Hematopoietic multipotent progenitor cell treated with erythropoietin and hydrocortisone succinate and interleukin-3 and kit ligand, for 8 days (in vitro differentiated cells): ENCODE measurements at regions not wholly inside any gene's neighbourhood (a gene's known extent, or its start where the extent isn't known, plus 50 kb on each side); places are given as distances from the start of the nearest gene placed in this dataset.
A peak's percentile ranks its signal among the peaks of the same experiment; 100 is the strongest.
"Not testable (repeated sequence)": the region's sequence is repeated elsewhere in the genome, so short reads cannot be mapped to it uniquely, and the experiment has no call there.

ENCODE experiments used
- DNase-seq: peaks from one replicate; pipeline ENCODE4 v3.0.0-alpha.2; 2015

DNA sequence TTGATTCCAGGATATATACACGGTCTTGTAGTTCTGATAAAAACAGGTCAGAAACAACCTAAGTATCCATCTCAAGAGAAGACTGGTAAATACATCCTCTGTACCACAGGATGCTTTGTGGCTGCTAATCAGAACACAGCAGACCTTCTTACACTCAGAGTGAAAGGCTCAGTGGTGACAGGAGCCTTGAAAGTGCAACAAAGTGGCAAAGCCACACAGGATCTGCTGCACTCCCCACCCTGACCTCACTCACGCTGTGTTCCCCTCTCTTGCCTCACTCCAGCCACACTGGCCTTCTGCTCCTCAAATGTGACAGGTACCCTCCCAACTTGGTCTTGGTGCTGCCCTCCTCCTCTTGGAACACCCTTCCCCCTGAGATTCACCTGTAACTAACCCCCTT is 98.1 kb upstream of the GRIP1 start:
- DNase-seq = no peak

DNA sequence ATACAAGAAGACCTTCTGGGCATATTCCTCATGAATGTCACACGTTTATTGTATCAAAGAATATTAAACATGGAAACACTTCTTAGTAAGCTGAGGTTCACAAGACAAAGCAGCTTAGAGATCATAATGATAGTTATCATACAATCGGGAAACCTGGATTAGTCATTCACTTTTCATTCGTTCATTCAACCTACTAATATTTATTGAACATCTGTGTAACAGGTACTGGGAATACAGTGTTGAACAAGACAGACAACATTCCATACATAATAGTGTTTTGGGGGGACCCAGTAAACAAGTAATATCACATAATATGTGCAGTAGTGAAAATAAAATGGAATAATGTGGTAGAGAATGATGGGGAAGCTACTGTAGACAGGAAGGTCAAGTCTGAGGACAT is 100.6 kb upstream of the GRIP1 start:
- no peak for DNase-seq

DNA sequence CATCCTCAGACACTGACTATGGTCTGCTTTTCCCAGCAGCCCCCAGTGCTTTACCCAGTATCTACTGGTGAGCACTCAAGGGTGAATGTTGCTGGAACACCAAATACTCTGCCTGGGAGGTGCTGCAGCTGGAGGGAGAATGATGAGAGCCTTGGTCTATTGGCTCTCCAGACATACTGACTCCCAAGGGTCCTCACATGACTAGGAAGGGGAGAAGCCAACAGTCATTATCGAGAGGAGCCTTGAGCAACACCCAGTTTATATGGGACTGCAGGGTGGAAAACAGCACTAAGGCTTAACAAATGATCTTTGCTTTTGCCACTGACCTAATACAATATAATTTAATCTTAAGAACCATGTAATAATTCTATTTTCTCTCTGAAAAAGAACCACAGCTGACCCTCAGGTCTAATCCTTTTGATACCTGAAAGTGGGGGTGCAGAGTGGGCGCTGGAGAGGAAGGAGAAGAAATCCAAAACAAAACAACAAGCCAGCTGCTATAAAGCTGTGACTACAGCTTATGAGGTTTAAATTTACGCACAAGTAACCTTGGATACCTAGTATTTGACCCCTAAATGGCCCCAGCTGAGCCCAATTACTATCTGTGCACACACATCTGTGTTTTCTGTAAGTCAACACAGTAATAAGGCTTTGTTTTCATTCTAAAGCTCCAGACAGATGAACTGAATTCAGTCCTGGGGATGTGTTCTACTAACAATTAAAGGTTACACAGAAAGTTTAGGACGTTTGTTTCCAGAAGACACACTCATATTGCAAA is 107.8 kb upstream of the GRIP1 start:
- no peak for DNase-seq

DNA sequence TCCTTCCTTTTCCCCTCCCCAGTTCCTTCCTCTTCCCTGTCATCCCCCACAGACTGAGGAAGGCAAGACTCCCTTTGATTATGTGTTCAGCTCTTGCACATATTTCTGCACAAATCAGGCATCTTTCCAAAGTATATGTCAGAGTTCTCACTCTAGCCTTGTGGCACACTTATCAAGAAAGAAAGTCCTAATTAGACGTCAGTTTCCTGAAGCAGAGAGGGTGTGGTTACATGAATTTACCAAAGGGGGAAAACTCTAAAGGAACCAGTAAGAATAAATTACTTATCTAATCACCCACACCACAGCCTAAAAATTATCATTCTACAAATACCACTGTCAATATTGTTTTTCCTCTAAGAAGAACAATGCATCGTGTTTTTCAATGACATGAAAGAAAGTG is 120.7 kb upstream of the GRIP1 start:
- peak; percentile 76 for DNase-seq

DNA sequence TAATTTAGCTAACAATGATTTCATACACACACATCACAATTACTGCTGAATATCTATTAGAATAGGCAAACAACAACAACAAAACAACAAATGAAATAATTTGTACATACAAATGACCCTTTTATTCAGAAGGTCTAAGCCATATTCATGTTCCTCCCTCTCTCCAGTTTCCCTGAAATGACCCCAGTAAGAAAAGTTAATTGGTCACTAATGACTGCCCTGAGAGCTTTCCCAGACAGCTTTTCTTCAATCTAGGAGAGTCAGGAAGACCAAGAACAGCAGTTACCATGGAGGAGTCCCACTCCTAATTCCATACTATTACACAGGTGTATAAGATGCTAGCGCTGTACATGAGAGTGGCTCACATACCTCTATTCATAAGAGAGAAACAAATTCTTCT is 121.2 kb upstream of the GRIP1 start:
- DNase-seq = no peak

DNA sequence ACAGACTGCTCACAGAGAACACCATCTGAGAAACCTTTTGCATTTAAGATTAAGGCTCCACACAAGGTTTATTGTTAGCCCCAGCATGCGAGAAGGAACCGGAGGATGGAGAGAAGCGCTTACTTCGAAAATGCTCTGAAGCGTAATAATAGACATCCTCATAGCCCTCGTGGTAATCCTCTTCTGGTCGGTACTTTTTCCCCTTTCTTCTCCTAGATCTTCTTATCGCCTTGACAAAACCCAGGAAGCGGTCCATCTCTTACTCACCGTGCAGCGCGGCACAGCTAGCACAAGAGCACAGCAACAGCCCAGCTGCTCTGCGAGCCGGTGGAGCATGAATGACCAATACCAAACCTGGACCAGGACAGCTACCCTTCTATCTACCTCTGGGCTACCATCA is 125.1 kb upstream of the GRIP1 start:
- DNase-seq = no peak

DNA sequence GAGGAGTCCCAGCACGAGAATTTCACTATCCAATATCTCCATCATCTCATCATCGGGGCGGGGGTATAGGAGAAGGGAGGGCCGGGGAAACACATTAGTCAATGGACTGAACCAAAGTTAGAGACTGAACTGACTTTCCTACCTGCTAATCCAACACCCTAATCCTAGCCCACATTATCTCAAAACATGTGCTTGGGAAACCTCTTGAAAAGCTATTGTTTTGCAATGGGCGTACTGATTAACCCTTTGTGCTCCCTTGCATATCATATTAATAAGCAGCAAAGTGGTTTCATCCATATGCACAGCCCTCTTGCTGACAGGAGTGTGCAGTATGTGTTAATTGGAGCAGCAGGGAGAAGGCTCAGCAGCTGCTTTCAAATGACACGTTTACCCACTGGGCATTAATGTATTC is 125.7 kb upstream of the GRIP1 start:
- DNase-seq = no peak

DNA sequence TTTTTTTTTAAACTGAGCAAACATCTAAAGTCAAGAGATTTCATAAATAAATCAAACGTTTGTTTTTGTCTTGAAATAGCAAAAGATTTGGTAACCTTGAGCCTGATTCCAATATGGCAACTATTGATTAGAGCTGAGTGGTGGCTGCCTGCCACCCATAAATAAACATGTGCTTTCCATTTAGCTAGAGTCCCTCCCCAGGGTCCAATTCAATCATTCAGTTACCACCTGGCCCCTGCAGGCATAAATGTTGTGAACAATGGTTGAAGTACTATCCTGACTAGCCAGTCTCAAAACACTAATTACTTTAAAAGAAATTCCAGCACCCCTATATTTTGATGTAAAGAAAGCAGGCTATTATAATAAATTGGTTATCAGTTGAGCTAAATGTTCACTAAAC is 129.7 kb upstream of the GRIP1 start:
- no peak for DNase-seq

DNA sequence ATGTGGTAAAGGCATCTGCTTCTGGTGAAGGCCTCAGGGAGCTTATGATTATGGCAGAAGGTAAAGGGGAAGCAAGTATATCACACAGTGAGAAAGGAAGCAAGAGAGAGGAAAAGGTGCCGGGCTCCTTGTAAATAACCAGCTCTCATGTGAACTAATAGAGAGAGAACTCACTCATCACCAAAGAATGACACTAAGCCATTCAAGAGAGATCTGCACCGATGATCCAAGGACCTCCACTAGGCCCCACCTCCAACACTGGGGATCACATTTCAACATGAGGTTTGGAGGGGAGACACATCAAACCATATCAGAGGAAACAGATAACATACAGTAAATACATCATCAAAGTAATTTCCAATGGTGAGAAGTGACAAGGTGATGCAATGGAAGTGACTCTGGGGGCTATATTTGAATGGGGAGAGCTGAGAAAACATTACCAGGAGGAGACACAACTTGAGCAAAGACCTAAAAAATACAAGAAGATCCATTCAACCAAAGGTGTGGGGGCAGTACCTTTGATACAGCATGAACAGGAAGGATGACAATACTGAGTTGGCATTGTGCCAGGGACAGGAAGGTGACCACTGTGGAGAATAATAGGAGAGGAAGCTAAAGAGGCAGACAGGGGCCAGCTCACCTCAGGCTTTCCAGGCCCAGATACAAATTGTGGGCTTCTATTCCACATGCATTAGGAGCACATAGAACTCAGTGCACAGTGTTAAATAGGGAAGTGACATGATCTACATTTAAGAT is 134.4 kb upstream of the GRIP1 start:
- no peak for DNase-seq

DNA sequence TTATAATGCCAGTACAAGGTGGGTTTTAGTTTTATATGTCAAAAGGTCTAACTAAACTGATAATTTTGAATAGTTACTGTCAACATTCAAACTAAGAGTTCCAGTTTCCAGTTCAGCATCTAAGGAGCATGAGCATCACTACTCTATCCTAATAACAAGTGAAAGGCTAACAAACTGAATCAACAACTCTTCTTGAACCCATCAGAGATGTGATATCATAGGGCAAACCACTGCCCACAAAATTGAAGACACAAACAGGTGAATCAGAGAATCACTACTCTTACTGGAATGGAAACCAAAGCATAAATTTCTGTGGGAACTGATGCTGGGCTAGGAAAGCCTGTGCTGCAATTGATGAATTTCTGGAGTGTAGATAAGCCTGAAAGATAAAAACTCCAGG is 140.7 kb upstream of the GRIP1 start:
- DNase-seq = no peak

DNA sequence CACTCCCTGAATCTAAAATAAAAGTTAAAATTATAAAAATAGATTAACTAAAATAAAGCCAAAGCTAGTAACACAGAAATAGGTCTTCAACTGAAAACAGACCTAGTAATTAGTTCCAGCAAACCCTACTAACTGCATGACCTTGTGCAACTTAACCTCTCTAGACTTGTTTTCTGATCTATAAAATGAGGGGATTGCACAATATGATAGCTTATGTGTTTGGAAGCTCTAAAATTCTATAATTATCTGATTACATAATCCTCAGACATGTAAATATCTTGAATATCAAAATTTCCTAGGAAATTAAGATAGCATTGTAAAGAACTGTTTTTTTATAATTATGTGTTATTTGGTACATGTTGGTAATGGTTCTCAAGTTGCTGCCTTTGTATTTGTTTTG is 144.1 kb upstream of the GRIP1 start:
- DNase-seq = no peak

DNA sequence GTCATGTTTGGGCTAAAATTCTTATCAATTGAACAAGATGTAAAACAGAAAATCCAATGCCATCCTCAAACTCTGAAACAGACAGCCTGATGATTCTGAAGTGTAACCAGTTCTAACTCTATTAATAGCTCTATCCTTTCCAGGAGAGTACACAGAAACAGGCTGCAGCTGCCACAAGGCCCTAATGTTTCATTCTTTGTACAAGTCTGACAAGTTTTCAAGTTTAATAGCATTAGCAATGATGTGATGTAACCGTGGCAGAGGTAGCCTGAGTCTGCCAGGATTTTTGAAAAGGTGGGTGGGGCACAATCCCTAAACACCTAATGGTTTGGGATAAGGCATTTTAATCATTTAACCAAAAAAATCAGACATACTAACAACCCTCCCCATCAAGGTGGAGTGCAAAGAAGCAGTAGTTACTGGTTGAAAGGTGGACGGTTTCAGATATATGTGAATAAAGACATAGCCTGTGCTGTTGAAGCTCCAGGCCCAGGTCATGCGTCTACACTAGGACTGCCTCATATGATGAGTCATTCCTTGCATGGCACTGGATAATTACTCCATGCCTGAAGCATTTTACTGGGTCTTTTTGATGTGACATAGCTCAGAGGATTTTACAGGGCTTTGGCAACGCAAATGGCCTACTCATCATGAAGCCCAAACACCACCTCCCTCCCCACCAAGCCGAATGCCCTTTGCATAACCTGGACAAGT is 145.1 kb upstream of the GRIP1 start:
- no peak for DNase-seq

DNA sequence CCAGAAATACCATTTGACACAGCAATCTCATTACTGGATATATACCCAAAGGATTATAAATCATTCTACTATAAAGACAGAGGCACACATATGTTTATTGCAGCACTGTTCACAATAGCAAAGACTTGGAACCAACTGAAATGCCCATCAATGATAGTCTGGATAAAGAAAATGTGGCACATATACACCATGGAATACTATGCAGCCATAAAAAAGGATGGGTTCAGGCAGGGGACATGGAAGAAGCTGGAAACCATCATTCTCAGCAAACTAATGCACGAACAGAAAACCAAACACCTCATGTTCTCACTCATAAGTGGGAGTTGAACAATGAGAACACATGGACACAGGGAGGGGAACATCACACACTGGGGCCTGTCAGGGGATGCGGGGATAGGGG is 147.0 kb upstream of the GRIP1 start:
- not testable (repeated sequence) for DNase-seq

DNA sequence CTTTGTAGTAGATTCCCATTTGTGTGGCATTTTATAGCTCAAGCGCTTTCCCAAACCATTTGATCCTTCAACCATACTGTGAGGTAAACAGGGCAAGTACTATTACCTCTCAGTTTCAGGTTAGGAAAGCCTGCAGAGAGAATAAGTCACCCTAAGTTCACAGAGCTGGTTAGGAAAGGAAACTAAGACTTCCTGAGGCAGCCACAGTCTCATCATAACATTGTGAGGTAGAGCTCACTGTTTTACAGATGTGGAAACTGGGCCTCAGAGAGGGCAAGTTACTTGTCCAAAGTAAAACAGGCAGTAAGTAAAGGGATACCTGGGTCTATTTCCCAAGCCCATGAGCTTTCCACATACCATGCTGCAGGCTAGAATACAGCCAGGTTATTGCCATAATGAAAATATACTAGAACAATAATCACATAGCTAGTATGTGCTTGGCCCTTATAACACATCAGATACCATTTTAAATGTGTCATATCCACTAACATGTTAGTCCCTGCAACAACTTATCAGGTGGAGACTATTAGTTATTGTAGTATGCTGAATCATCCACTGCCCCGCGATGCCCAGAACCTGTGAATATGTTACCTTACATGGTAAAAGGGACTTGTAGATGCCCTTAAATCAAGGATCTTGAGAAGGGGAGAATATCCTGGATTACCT is 150.9 kb upstream of the GRIP1 start:
- no peak for DNase-seq

DNA sequence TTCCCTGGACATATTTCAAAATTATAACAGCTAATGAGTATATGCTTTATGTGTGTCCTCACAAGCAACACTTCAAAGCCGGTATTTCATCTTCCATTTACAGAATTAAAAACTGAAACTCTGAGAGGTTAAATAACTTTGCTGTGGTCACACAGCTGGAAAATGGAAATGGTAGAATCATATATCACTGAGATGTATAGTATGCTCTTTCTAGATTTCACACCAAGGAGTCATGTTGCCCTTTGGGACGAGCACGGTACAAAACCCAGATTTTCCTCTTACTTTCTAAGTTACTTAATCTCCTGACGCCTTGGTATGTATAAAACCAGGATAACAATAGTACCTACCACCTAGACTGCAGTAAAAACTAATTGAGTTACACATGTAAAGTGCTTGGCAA is 152.6 kb upstream of the GRIP1 start:
- DNase-seq = no peak

DNA sequence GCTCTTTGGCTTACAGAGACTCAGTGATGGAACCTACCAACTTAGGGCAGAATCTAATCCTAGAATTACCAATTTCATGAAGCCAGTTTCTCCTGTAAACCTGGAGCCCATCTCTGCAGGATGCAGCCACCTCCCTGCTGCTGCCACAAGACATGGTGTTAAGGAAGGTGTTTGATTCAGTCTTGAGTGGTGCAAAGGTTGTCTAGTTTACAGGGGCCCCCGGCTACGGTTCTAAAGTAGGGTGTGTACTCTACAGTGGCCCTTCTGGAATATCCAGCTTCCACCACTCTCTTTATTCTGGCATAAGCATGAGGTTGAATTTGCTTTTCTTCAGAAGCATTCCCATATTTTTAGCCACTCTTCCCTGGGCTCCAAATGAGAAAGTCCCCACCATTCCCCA is 154.1 kb upstream of the GRIP1 start:
- no peak for DNase-seq

DNA sequence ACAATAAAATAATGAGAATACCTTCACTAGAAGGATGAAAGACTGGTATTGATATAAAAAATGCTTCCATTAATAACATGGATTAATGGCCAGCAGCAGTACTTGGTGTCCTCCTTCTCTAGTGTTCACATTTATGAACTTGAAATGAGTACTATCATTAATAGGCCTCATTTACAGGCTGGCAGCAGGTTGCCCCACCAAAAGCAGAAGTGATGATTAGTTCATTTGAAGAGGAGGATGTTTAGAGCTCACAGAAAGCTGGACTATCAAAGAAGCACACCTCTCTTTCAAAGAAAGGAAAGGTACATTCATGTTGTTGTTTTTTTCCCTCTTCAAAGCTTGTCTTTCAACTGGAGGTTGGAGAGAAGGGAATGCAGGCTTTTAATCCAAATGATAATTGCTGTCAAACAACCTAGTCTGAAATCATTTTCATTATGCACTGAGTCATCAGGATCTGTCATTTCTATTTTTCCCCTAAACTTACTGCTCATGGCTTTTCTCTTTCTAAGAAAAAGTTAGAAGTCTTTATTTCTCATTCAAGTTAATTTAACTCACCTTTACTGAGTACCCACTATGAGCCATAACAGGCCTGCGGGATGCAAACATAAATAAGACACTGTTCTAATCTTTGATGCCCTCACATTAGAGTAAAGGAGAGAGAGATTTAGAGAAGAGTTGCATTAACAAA is 157.9 kb upstream of the GRIP1 start:
- DNase-seq = no peak

DNA sequence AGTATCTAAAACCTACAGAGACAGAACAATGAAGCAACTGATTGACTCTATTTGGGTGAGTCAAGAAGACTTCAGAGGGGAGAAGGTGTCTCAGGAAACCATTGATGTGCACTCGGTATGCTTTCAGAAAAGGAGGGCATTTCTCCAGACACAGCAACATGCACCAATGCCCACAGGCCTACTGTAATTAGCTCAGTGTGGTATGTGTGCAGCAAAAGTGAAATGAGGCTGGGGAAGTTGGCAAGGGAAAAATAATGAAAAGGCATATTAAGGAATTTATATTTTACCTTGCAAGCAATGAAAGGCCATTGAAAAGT is 158.4 kb upstream of the GRIP1 start:
- no peak for DNase-seq

DNA sequence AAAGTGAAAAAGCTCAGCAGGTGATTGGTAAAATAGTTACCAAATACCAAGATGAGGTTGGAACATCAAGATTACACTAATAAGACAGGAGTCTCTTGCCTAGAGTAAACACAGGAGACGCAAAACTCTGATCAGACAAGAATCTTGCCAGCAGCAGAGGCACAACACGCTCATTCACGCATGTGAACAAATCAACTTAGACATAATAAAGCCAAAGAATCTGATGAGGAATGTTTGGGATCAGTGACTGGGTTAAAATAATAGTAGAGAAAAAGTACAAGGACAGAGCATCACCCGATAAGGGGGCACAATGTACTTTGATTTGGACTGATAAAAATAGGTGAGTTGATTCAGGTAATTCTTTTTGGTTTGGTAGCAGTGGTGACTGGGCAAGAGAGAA is 159.5 kb upstream of the GRIP1 start:
- DNase-seq = no peak

DNA sequence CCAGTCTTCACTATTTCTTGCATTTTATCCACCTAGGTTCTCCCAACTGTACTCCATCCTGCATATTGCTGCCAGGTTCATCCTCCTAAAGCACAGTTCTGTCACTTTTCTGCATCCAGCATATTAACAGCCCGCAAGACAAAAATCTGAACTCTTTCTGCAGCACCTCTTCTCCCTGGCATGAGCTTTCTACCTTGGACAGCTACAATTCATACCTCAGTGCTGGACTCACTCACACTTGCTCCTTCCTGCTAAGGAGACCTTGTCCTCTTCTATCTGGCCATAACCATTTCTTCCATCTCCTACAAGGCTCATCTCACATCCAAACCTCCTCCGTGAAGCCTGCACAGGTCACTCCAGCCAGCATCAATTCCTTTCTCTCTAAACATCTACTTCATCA is 170.1 kb upstream of the GRIP1 start:
- no peak for DNase-seq

DNA sequence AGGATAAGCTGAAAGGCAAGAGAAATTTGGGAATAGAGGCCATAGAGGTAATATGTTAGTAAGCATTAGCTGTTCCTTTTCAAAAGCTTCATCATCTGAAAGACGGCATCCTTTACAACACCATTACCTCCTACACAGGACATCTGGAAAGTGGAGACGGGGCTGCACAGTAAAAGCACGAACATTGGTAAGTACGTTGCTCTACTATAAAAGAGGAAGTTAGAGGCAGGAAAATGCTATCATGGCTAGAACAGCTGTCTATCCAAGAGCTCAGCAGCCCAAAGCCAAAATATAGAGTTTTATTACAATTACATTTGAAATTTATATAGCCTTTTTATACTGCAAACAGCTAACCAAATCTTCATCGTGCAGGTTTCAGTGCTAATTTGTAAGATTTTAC is 172.3 kb upstream of the GRIP1 start:
- DNase-seq = peak; percentile 10

DNA sequence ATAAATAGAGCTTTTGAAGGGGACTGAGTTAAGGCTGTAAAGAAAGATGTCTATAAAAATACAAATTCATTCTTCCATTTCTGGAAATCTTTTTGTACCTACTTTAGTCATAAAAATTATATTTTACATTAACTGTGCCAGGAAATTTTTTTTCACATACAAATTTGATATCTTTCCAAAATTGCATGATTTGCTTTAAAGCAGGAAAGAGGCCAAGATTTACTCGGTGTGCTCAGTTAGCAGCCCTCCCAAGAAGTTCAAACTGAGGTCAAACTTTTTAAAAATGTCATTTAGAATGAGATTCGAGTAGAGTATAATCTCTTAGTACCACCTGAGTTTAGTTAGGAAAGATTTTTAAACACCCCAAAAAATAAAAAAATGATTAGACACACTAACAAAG is 173.2 kb upstream of the GRIP1 start:
- DNase-seq = no peak

DNA sequence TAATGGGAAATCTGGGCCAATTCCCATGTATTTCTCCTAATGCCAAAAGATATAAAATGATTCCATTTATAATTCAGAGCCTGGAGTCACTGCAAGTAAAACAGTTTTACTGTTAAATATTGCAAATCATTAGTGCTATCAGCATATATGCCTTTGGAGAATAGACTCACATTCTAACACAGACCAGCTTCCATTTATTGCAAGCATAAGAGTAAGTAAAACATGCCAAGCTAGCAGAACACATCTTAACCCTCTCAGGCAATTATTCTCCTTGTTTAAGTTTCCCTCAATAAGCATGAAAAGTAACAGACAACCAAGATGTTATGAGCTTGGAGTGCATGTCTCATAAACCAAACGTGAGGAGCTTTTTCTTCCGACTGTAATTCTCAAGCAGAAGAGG is 173.9 kb upstream of the GRIP1 start:
- no peak for DNase-seq
